ENCODE measurements at regions not wholly inside any gene's neighbourhood (a gene's known extent, or its start where the extent isn't known, plus 50 kb on each side); places are given as distances from the start of the nearest gene placed in this dataset.

GRCh38 chr9:80091526-80091925 is 519.8 kb downstream of the TLE4 start:
- no peak overlapping the region for H3K27ac ChIP-seq

DNA sequence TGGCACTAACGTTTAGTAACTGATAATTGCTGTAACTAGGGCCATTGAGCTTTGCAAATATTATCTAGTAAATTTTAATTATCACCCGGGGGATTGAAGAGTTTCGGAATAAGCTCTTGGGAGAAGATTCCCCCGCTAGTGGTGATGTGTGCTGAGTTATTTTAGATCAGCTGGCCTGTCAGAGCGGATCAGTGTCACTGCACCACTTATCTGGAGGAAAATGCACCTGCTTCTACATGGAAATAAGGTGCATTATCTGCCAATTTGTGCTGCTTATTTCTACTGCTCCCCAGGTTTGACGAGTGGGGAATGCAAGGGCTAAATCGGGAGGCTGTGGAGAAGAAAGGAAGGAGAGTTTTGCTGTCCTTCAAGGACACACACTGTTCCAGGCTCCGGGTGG is 518.6 kb downstream of the TLE4 start:
- no peaks in the 10 kb centered on the region for H3K9me3 ChIP-seq (ENCODE audit: severe bottlenecking)
- H3K4me3 ChIP-seq (ENCODE audit: low read depth, low read length): no peak overlapping the region
- no peak overlapping the region for H3K27ac ChIP-seq
- no peak for DNase-seq
- TF ChIP-seq, protein P1, sequence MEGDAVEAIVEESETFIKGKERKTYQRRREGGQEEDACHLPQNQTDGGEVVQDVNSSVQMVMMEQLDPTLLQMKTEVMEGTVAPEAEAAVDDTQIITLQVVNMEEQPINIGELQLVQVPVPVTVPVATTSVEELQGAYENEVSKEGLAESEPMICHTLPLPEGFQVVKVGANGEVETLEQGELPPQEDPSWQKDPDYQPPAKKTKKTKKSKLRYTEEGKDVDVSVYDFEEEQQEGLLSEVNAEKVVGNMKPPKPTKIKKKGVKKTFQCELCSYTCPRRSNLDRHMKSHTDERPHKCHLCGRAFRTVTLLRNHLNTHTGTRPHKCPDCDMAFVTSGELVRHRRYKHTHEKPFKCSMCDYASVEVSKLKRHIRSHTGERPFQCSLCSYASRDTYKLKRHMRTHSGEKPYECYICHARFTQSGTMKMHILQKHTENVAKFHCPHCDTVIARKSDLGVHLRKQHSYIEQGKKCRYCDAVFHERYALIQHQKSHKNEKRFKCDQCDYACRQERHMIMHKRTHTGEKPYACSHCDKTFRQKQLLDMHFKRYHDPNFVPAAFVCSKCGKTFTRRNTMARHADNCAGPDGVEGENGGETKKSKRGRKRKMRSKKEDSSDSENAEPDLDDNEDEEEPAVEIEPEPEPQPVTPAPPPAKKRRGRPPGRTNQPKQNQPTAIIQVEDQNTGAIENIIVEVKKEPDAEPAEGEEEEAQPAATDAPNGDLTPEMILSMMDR (IDR thresholded peaks at IDR 0.05; ENCODE audit: low read depth, low read length): no peak
- H3K27me3 ChIP-seq (ENCODE audit: insufficient read depth, low read depth, severe bottlenecking): no peaks in the 10 kb centered on the region
- no peaks in the 10 kb centered on the region for H3K36me3 ChIP-seq

More at GRCh38 chr9:80091526-80091925, 519.8 kb downstream of the TLE4 start:
- no peaks in the 10 kb centered on the region for H3K9me3 ChIP-seq (ENCODE audit: severe bottlenecking)
- DNase-seq: no peak
- TF ChIP-seq, protein P1 (IDR thresholded peaks at IDR 0.05; ENCODE audit: low read depth, low read length): no peak
- no peak overlapping the region for H3K4me3 ChIP-seq (ENCODE audit: low read depth, low read length)
- H3K36me3 ChIP-seq: no peaks in the 10 kb centered on the region
- H3K27me3 ChIP-seq (ENCODE audit: insufficient read depth, low read depth, severe bottlenecking): no peaks in the 10 kb centered on the region

DNA sequence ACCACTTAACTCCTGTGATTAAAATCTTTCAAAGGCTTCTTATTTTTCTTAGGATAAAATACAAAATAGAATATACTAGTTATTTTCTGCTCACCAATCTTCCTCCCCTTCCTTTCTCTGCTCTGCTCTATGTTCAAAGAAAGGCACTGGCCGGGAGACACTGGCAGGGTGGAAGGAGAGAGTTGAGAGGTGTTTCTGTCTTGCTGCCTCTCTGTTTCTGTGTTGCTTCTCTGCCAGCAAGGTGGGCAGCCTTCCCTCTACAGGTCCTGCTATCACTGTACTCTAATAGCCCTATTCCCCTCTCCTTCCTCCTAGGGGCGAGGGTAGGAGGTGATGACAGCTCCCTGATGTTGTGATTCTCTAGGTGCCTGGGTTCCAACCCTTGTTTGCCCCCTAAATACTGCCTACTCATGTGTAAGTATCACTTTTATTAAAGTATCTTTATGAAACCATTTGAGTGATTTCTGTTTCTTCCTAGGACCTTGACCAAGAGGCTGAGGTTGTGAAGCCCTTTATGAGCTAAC is 515.1 kb downstream of the TLE4 start:
- TF ChIP-seq, protein P1 (IDR thresholded peaks at IDR 0.05; ENCODE audit: low read depth, low read length): no peak

DNA sequence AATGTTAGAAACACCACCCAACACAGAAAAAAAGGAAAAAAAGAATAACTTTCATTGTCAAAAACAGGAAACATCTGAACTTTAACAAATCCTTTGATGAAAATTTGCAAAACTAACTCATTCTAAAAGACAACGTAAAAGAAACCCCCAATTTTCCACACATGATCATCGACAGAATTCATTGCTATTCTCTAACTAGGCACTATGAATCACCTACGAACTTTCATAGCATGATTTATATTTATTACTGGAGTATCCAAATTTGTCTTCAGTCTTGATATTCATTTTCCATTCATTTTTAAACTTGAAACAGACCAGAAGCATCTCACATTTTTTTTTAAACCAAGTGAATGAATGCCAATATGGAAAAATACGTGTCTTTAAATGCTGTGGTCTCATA is 514.6 kb downstream of the TLE4 start:
- Histone ChIP-seq H3K27me3 (ENCODE audit: insufficient read depth, low read depth, severe bottlenecking) (no peaks in the 10 kb centered on the region), H3K36me3 (no peaks in the 10 kb centered on the region), H3K4me3 (ENCODE audit: low read depth, low read length) (no peak overlapping the region), H3K9me3 (ENCODE audit: severe bottlenecking) (no peaks in the 10 kb centered on the region), H3K27ac (no peak overlapping the region)
- no peak for DNase-seq
- TF ChIP-seq, protein P1 (IDR thresholded peaks at IDR 0.05; ENCODE audit: low read depth, low read length): no peak

More for the DNA sequence above, 515.1 kb downstream of the TLE4 start:
- no peak for DNase-seq
- no peak overlapping the region for H3K27ac ChIP-seq
- H3K9me3 ChIP-seq (ENCODE audit: severe bottlenecking): no peaks in the 10 kb centered on the region
- no peaks in the 10 kb centered on the region for H3K27me3 ChIP-seq (ENCODE audit: insufficient read depth, low read depth, severe bottlenecking)
- no peak overlapping the region for H3K4me3 ChIP-seq (ENCODE audit: low read depth, low read length)
- no peaks in the 10 kb centered on the region for H3K36me3 ChIP-seq

- no peak for DNase-seq
- TF ChIP-seq, protein P1 (IDR thresholded peaks at IDR 0.05; ENCODE audit: low read depth, low read length): no peak
- no peak overlapping the region for H3K4me3 ChIP-seq (ENCODE audit: low read depth, low read length)
- no peaks in the 10 kb centered on the region for H3K27me3 ChIP-seq (ENCODE audit: insufficient read depth, low read depth, severe bottlenecking)
- no peak overlapping the region for H3K27ac ChIP-seq
- H3K9me3 ChIP-seq (ENCODE audit: severe bottlenecking): no peaks in the 10 kb centered on the region
- H3K36me3 ChIP-seq: no peaks in the 10 kb centered on the region
These were observed 513.9 kb downstream of the TLE4 start for GRCh38 chr9:80085668-80086067.

GRCh38 chr9:80082213-80082612 is 510.4 kb downstream of the TLE4 start:
- no peaks in the 10 kb centered on the region for H3K36me3 ChIP-seq
- no peak overlapping the region for H3K27ac ChIP-seq
- H3K4me3 ChIP-seq (ENCODE audit: low read depth, low read length): no peak overlapping the region
- H3K9me3 ChIP-seq (ENCODE audit: severe bottlenecking): no peaks in the 10 kb centered on the region
- TF ChIP-seq, protein P1 (IDR thresholded peaks at IDR 0.05; ENCODE audit: low read depth, low read length): no peak
- no peaks in the 10 kb centered on the region for H3K27me3 ChIP-seq (ENCODE audit: insufficient read depth, low read depth, severe bottlenecking)
- DNase-seq: no peak

Data from WERI-Rb-1 (cell line).